IMR-90 (cell line): ENCODE measurements at regions not wholly inside any gene's neighbourhood (a gene's known extent, or its start where the extent isn't known, plus 50 kb on each side); places are given as distances from the start of the nearest gene placed in this dataset.

Experiments used
- ATAC-seq: fragments of 200-7000 bp; cut with Tn5 transposase; 2 replicates; pipeline ENCODE4 v1.9.1; 2020; ENCODE audit warnings: low read depth, mild to moderate bottlenecking, moderate library complexity
- BruUV-seq: library from RNA; stranded (reverse); fragments of 400-500 nt; replicated peaks from 2 replicates; lab custom pipeline; 2021; lab: Mats Ljungman, UMichigan
- CTCF ChIA-PET: fragments of 300-600 bp; formaldehyde crosslinking; extraction: SDS; loops from one replicate; lab custom pipeline; 2021; ENCODE audit warnings: antibody characterized with exemption; lab: Yijun Ruan, JAX
- POLR2A ChIA-PET: fragments of 300-600 bp; sonication (Branson Sonifier 250); formaldehyde crosslinking; loops from one replicate; lab custom pipeline; 2022; ENCODE audit warnings: antibody characterized with exemption; ENCODE audit not compliant: unreplicated experiment; lab: Charles Lee
- DNase-seq: peaks from one replicate; pipeline ENCODE4 v3.0.0; 2013
- H2AFZ ChIP-seq: replicated peaks from 2 replicates; pipeline ENCODE3; 2013; ENCODE audit warnings: low read length, mild to moderate bottlenecking; ENCODE audit not compliant: poor library complexity
- H2AK5ac ChIP-seq: 2 replicates; pipeline ENCODE4 v1.6.1; 2013; ENCODE audit warnings: low read depth, low read length, inconsistent platforms
- H2AK9ac ChIP-seq: replicated peaks from 2 replicates; pipeline ENCODE3; 2013; ENCODE audit warnings: mild to moderate bottlenecking, low read depth, low read length, moderate library complexity; ENCODE audit not compliant: poor library complexity
- H2BK120ac ChIP-seq: 2 replicates; pipeline ENCODE4 v1.6.1; 2013; ENCODE audit warnings: low read depth, low read length, inconsistent platforms
- H2BK15ac ChIP-seq: 3 replicates; pipeline ENCODE4 v1.6.1; 2013; ENCODE audit warnings: low read depth, low read length, inconsistent platforms
- H2BK20ac ChIP-seq: 2 replicates; pipeline ENCODE4 v1.6.1; 2013; ENCODE audit warnings: low read depth, mild to moderate bottlenecking, inconsistent platforms, low read length, moderate library complexity
- H2BK5ac ChIP-seq: 2 replicates; pipeline ENCODE4 v1.6.1; 2013; ENCODE audit warnings: mild to moderate bottlenecking, low read depth, low read length, inconsistent platforms; ENCODE audit not compliant: poor library complexity, severe bottlenecking
- H3K14ac ChIP-seq: replicated peaks from 2 replicates; pipeline ENCODE4 v1.6.1; 2013; ENCODE audit warnings: low read depth, low read length, inconsistent platforms
- H3K18ac ChIP-seq: 2 replicates; pipeline ENCODE4 v1.6.1; 2013; ENCODE audit warnings: low read depth, low read length, control low read depth
- H3K23ac ChIP-seq: 2 replicates; pipeline ENCODE4 v1.6.1; 2013; ENCODE audit warnings: low read depth, low read length, inconsistent platforms
- H3K27ac ChIP-seq: 2 replicates; pipeline ENCODE4 v1.5.1; 2013; ENCODE audit warnings: mild to moderate bottlenecking, control low read depth, low read length; ENCODE audit not compliant: insufficient read depth
- H3K27me3 ChIP-seq: 2 replicates; pipeline ENCODE4 v1.6.1; 2013; ENCODE audit warnings: low read length; ENCODE audit not compliant: control insufficient read depth, insufficient read depth
- H3K36me3 ChIP-seq: 2 replicates; pipeline ENCODE4 v1.6.1; 2013; ENCODE audit warnings: low read length, mixed read lengths; ENCODE audit not compliant: control insufficient read depth, insufficient read depth
- H3K4ac ChIP-seq: 2 replicates; pipeline ENCODE4 v1.6.1; 2013; ENCODE audit warnings: low read depth, low read length, inconsistent platforms
- H3K4me1 ChIP-seq: 2 replicates; pipeline ENCODE4 v1.6.1; 2013; ENCODE audit warnings: low read length, mixed read lengths; ENCODE audit not compliant: control insufficient read depth, insufficient read depth
- H3K4me2 ChIP-seq: 2 replicates; pipeline ENCODE4 v1.6.1; 2013; ENCODE audit warnings: low read depth, mild to moderate bottlenecking, control low read depth, low read length, moderate library complexity
- H3K4me3 ChIP-seq: 2 replicates; pipeline ENCODE4 v1.5.1; 2013; ENCODE audit warnings: low read depth, mild to moderate bottlenecking, control low read depth, low read length, moderate library complexity; ENCODE audit not compliant: insufficient read depth
- H3K56ac ChIP-seq: 2 replicates; pipeline ENCODE4 v1.6.1; 2013; ENCODE audit warnings: low read length, inconsistent platforms; ENCODE audit not compliant: insufficient read depth; ENCODE audit errors: extremely low read depth
- H3K79me1 ChIP-seq, 2 experiments: 2 replicates each; pipeline ENCODE4 v1.6.1; 2013; ENCODE audit warnings: low read length in 2 of 2, inconsistent platforms in 1 of 2, low read depth in 1 of 2
- H3K9ac ChIP-seq: 2 replicates; pipeline ENCODE4 v1.6.1; 2013; ENCODE audit warnings: low read depth, low read length, control low read depth
- H3K9me1 ChIP-seq: 2 replicates; pipeline ENCODE4 v1.6.1; 2013; ENCODE audit warnings: low read length, inconsistent platforms; ENCODE audit not compliant: insufficient read depth
- H3K9me3 ChIP-seq: 2 replicates; pipeline ENCODE4 v1.6.1; 2013; ENCODE audit warnings: low read length; ENCODE audit not compliant: control insufficient read depth, insufficient read depth
- H4K20me1 ChIP-seq: 2 replicates; pipeline ENCODE4 v1.6.1; 2013; ENCODE audit warnings: low read length, inconsistent platforms; ENCODE audit not compliant: insufficient read depth
- H4K5ac ChIP-seq: 2 replicates; pipeline ENCODE4 v1.6.1; 2013; ENCODE audit warnings: mild to moderate bottlenecking, low read depth, low read length, control low read depth
- H4K8ac ChIP-seq, 2 experiments: 2 replicates each; pipeline ENCODE4 v1.6.1; 2013; ENCODE audit warnings: low read depth in 2 of 2, low read length in 2 of 2, control low read depth in 1 of 2, inconsistent platforms in 1 of 2
- H4K91ac ChIP-seq: 2 replicates; pipeline ENCODE4 v1.6.1; 2013; ENCODE audit warnings: low read depth, low read length, inconsistent platforms; ENCODE audit not compliant: insufficient read depth
- FOS ChIP-seq: fragments of 150-350 bp; IDR thresholded peaks from 2 replicates; pipeline ENCODE4 v1.6.1; 2016; ENCODE audit warnings: low read depth, low read length
- WGBS, 2 experiments: methylation state at CpG; one replicate each; pipeline versions ENCODE4 v1.1.5 to v1.1.7; 2013; ENCODE audit warnings: missing lambda C conversion rate in 2 of 2; ENCODE audit not compliant: insufficient read length in 1 of 2; ENCODE audit errors: extremely low coverage in 2 of 2; 5-methylcytosine and 5-hydroxymethylcytosine counted together
- dilution Hi-C: fragments of 300-500 bp; cut with HindIII; formaldehyde crosslinking; loops from one replicate; pipeline ENCODE4 v1.14.3; 2018; ENCODE audit warnings: low sequenced_read_pairs; ENCODE audit not compliant: unreplicated experiment
- in situ Hi-C: fragments of 300-500 bp; cut with MboI; formaldehyde crosslinking; loops from 3 replicates; pipeline ENCODE4 v1.14.3; 2019; ENCODE audit warnings: low sequenced_read_pairs, inconsistent platforms, mixed read lengths
- intact Hi-C: fragments of 100-400 bp; cut with micrococcal nuclease; formaldehyde crosslinking; loops from 2 replicates; pipeline ENCODE4 v1.10.0; 2022

GRCh38 chr3:103033841-103034240, 599.0 kb downstream of the ZPLD1 start:
- DNase-seq: no peak
- CTCF ChIA-PET: no interaction called here
- H3K18ac ChIP-seq: no peak overlapping the region
- TF ChIP-seq FOS: no peak
- no peak overlapping the region for H4K91ac ChIP-seq
- H2BK20ac ChIP-seq: no peak overlapping the region
- H4K8ac ChIP-seq: no peak overlapping the region
- no peak overlapping the region for H3K27ac ChIP-seq
- intact Hi-C loops (no loop called here), in situ Hi-C loops (no loop called here), dilution Hi-C loops (no loop called here)
- no peak for ATAC-seq
- no peak overlapping the region for H3K9ac ChIP-seq
- H3K4me3 ChIP-seq: no peak overlapping the region
- H3K27me3 ChIP-seq: no peaks in the 10 kb centered on the region
- no peak overlapping the region for H2BK5ac ChIP-seq
- H3K36me3 ChIP-seq: no peaks in the 10 kb centered on the region
- H4K5ac ChIP-seq: no peak overlapping the region
- POLR2A ChIA-PET: no interaction called here
- no peak overlapping the region for H3K56ac ChIP-seq
- no TSS peak for BruUV-seq
- no peak overlapping the region for H3K14ac ChIP-seq
- H3K4me2 ChIP-seq: no peak overlapping the region
- H2BK15ac ChIP-seq: no peak overlapping the region
- no peaks in the 10 kb centered on the region for H4K20me1 ChIP-seq
- no peaks in the 10 kb centered on the region for H3K9me1 ChIP-seq
- no peaks in the 10 kb centered on the region for H3K9me3 ChIP-seq
- H2BK120ac ChIP-seq: no peak overlapping the region
- H2AK9ac ChIP-seq: no peak overlapping the region
- no CpG with 5 or more reads among the region's 2 CpGs for WGBS, 2 experiments
- no peak overlapping the region for H3K23ac ChIP-seq
- no peak overlapping the region for H3K4ac ChIP-seq
- no peaks in the 10 kb centered on the region for H3K4me1 ChIP-seq
- H2AK5ac ChIP-seq: no peak overlapping the region
- no peak overlapping the region for H2AFZ ChIP-seq
- H3K79me1 ChIP-seq: no peaks in the 10 kb centered on the region
